ENCODE measurements at regions not wholly inside any gene's neighbourhood (a gene's known extent, or its start where the extent isn't known, plus 50 kb on each side); places are given as distances from the start of the nearest gene placed in this dataset.

DNA sequence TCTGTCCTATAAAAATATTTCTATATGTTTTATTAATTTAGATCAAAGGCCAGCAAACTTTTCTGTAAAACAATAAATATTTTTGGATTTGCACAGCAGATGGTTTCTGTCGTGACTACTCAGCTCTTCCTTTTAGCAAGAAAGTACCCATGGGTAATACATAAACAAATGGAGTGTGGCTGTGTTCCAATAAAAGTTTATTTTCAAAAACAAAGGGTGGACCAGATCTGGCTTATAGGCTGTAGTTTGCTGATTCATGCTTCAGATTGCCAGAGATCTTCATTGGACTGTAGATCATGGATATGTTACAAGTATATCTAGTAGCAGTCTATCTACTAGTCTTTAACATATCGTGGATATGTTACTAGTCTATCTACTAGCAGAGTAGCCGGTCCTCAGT, 590.5 kb downstream of the CSNK1G3 start:
- TF ChIP-seq POLR2AphosphoS5 (IDR thresholded peaks at IDR 0.05): no peak
- no peak for TF ChIP-seq EP300 (IDR thresholded peaks at IDR 0.05)
- TF ChIP-seq POLR2A (IDR thresholded peaks at IDR 0.05): no peak
- TF ChIP-seq, protein P1, sequence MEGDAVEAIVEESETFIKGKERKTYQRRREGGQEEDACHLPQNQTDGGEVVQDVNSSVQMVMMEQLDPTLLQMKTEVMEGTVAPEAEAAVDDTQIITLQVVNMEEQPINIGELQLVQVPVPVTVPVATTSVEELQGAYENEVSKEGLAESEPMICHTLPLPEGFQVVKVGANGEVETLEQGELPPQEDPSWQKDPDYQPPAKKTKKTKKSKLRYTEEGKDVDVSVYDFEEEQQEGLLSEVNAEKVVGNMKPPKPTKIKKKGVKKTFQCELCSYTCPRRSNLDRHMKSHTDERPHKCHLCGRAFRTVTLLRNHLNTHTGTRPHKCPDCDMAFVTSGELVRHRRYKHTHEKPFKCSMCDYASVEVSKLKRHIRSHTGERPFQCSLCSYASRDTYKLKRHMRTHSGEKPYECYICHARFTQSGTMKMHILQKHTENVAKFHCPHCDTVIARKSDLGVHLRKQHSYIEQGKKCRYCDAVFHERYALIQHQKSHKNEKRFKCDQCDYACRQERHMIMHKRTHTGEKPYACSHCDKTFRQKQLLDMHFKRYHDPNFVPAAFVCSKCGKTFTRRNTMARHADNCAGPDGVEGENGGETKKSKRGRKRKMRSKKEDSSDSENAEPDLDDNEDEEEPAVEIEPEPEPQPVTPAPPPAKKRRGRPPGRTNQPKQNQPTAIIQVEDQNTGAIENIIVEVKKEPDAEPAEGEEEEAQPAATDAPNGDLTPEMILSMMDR (IDR thresholded peaks at IDR 0.05): no peak
- WGBS, 2 donors: 75 to 76% methylated on average over 3 of the region's 3 CpGs
- ATAC-seq (ENCODE audit: low FRiP score in 2 of 2): no peak

DNA sequence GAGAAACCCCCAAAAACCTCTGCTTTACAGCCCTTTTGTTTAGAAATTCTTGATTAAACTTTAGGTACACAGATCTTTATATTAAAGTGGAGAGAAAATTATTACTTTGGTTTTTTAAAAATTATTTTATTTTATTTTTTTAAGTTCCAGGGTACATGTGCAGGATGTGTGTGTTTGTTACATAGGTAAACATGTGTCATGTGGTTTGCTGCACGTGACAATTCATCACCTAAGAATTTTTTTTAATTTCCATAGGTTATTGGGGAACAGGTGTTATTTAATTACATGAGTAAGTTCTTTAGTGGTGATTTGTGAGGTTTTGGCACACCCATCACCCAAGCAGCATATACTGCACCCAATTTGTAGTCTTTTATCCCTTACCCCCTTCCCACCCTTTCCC, 581.7 kb downstream of the CSNK1G3 start:
- DNase-seq (no peak), ATAC-seq (ENCODE audit: low FRiP score in 2 of 2) (no peak)
- Histone ChIP-seq H3K27ac (no peak overlapping the region), H3K4me3 (no peak overlapping the region), H3K9me3 (no peaks in the 10 kb centered on the region), H3K4me1 (no peaks in the 10 kb centered on the region), H3K27me3 (no peaks in the 10 kb centered on the region), H3K36me3 (no peaks in the 10 kb centered on the region)
- WGBS, 2 donors: 86 to 89% methylated on average over 1 of the region's 1 CpG
- TF ChIP-seq POLR2AphosphoS5 (IDR thresholded peaks at IDR 0.05) (no peak), POLR2A (IDR thresholded peaks at IDR 0.05) (no peak), EP300 (IDR thresholded peaks at IDR 0.05) (no peak)
- TF ChIP-seq, protein P1 (IDR thresholded peaks at IDR 0.05): no peak

More for the DNA sequence above, 590.5 kb downstream of the CSNK1G3 start:
- Histone ChIP-seq H3K9me3 (no peaks in the 10 kb centered on the region), H3K4me1 (no peaks in the 10 kb centered on the region), H3K27ac (no peak overlapping the region), H3K4me3 (no peak overlapping the region), H3K27me3 (no peaks in the 10 kb centered on the region), H3K36me3 (no peaks in the 10 kb centered on the region)
- no peak for DNase-seq

DNA sequence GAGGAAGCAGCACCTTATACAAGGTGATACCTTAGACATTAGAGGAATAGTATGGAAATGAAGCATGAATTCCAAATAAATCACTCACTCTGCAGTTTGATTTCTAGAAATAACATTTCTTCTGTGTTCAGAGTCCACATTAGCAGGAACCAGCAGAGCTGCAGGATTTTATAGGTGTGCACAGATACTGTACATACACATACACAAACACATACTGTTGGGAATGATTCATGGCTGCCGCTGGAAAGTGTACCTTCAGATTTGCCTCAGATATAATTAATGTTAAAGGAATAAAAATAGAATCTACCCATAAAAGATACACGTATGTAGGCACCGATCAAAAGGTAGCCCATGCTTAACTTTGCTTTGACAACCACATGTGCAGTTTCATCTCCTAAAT, 578.1 kb downstream of the CSNK1G3 start:
- ATAC-seq (ENCODE audit: low FRiP score in 2 of 2) (no peak), DNase-seq (no peak)
- no peak overlapping the region for H3K4me3 ChIP-seq
- no peak for TF ChIP-seq EP300 (IDR thresholded peaks at IDR 0.05)
- no peak for TF ChIP-seq POLR2AphosphoS5 (IDR thresholded peaks at IDR 0.05)
- TF ChIP-seq, protein P1 (IDR thresholded peaks at IDR 0.05): no peak
- no peak for TF ChIP-seq POLR2A (IDR thresholded peaks at IDR 0.05)
- no peaks in the 10 kb centered on the region for H3K9me3 ChIP-seq
- WGBS, 2 donors: 92% methylated on average over 3 of the region's 3 CpGs
- no peaks in the 10 kb centered on the region for H3K27me3 ChIP-seq
- H3K27ac ChIP-seq: no peak overlapping the region
- no peaks in the 10 kb centered on the region for H3K36me3 ChIP-seq
- H3K4me1 ChIP-seq: no peaks in the 10 kb centered on the region

DNA sequence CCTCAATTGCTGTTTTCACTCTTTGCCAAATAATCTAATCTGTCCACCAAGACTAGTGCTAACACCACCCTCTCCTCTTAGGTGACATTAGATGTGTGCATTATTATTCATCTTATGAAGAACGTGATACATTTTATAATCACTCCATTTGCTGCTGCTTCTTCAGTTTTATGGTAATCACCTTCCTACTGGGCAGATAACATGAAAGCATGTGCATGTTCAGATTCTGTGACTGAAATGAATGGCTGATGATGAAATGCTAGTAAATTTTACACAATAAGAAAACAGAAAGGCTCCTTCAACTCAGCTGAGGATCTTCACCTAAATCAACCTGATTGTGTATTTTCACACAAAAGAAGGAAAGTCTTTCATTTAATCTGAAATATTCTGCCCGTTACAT, 577.6 kb downstream of the CSNK1G3 start:
- H3K4me3 ChIP-seq: no peak overlapping the region
- ATAC-seq (ENCODE audit: low FRiP score in 2 of 2) (no peak), DNase-seq (no peak)
- H3K27ac ChIP-seq: no peak overlapping the region
- 39 to 87% methylated on average over 2 of the region's 2 CpGs for WGBS, 2 donors
- H3K9me3 ChIP-seq: no peaks in the 10 kb centered on the region
- H3K36me3 ChIP-seq: no peaks in the 10 kb centered on the region
- TF ChIP-seq POLR2AphosphoS5 (IDR thresholded peaks at IDR 0.05) (no peak), EP300 (IDR thresholded peaks at IDR 0.05) (no peak), POLR2A (IDR thresholded peaks at IDR 0.05) (no peak)
- TF ChIP-seq, protein P1 (IDR thresholded peaks at IDR 0.05): no peak
- H3K4me1 ChIP-seq: no peaks in the 10 kb centered on the region
- H3K27me3 ChIP-seq: no peaks in the 10 kb centered on the region

DNA sequence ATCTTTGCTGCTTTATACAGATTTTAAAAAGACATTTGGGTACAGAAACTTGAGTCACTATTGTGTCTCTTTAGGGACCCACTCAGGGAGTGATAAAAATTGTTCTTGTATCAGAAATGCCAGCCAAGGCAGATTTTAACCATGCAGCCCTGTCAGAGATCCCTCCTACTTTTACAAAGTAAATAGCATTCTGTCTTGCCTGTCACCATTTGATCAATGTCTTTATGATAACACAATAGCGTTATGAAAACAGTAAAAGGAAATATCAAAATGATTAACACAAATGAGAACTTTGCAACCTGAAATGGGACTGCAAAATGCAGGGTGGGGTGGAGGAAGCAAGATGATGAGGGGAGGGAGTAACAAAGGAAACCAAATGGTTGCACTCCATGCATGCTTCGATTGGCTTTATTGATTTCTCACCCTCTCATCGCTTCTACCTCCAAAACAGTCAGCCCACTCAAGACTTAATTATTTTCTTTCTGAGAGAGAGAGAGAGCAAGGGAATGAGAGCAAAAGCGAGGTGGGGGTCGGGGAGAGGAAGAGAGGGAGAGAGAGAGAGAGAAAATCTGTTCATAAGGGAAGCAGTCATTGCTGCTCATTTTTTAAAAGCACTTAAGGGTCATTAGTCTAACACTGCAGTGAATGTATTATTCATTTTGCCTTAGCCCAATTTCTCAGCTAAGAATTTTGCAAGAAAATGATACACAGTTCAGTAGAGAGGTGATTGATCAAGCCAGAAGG, 576.5 kb downstream of the CSNK1G3 start:
- TF ChIP-seq EP300 (IDR thresholded peaks at IDR 0.05) (no peak), POLR2AphosphoS5 (IDR thresholded peaks at IDR 0.05) (no peak), POLR2A (IDR thresholded peaks at IDR 0.05) (no peak)
- TF ChIP-seq, protein P1 (IDR thresholded peaks at IDR 0.05): no peak
- Histone ChIP-seq H3K36me3 (no peaks in the 10 kb centered on the region), H3K4me1 (no peaks in the 10 kb centered on the region), H3K27ac (no peak overlapping the region), H3K4me3 (no peak overlapping the region), H3K27me3 (no peaks in the 10 kb centered on the region), H3K9me3 (no peaks in the 10 kb centered on the region)
- WGBS, 2 donors: 51 to 57% methylated on average over 5 of the region's 5 CpGs
- DNase-seq (no peak), ATAC-seq (ENCODE audit: low FRiP score in 2 of 2) (no peak)
